GM12891 (cell line): ENCODE measurements at regions not wholly inside any gene's neighbourhood (a gene's known extent, or its start where the extent isn't known, plus 50 kb on each side); places are given as distances from the start of the nearest gene placed in this dataset.

Experiments used
- POLR2A ChIP-seq: IDR thresholded peaks from 2 replicates; pipeline ENCODE4 v1.6.1; 2011; ENCODE audit warnings: low read depth, low read length, control low read depth
- POLR2AphosphoS5 ChIP-seq: IDR thresholded peaks from 2 replicates; pipeline ENCODE4 v1.6.1; 2011; ENCODE audit warnings: low read depth, low read length, control low read depth
- TAF1 ChIP-seq: IDR thresholded peaks from 2 replicates; pipeline ENCODE4 v1.6.1; 2011; ENCODE audit warnings: low read depth, low read length, control low read depth

GRCh38 chr7:88477976-88478375, 171.3 kb upstream of the STEAP4 start:
- no peak for TF ChIP-seq POLR2AphosphoS5
- no peak for TF ChIP-seq TAF1
- no peak for TF ChIP-seq POLR2A
